HEK293 (cell line): ENCODE measurements at regions not wholly inside any gene's neighbourhood (a gene's known extent, or its start where the extent isn't known, plus 50 kb on each side); places are given as distances from the start of the nearest gene placed in this dataset.

ENCODE experiments used
- CTCF ChIA-PET: fragments of 350-600 bp; formaldehyde crosslinking; extraction: SDS; loops from one replicate; lab custom pipeline; 2021; ENCODE audit warnings: antibody characterized with exemption; lab: Yijun Ruan, JAX
- POLR2A ChIA-PET: fragments of 300-600 bp; formaldehyde crosslinking; extraction: SDS; loops from one replicate; lab custom pipeline; 2020; ENCODE audit warnings: antibody characterized with exemption, inconsistent platforms; lab: Yijun Ruan, JAX
- H3K27ac ChIP-seq: fragments of 200-500 bp; sonication (Bioruptor generic); 2 replicates; pipeline ENCODE4 v1.5.1; 2014; ENCODE audit warnings: low read depth, low read length, control low read depth, inconsistent platforms; ENCODE audit errors: extremely low read depth
- H3K36me3 ChIP-seq, 2 experiments: fragments of 200-500 bp in 1 of 2; sonication (Bioruptor generic) in 1 of 2; 1 replicate in 1 of 2; 2 replicates in 1 of 2; pipeline ENCODE4 v1.5.1; 2014 to 2017; ENCODE audit warnings: inconsistent platforms in 2 of 2, low read length in 2 of 2; ENCODE audit not compliant: control insufficient read depth in 2 of 2, insufficient read depth in 1 of 2
- H3K4me1 ChIP-seq: fragments of 200-500 bp; sonication (Bioruptor generic); 2 replicates; pipeline ENCODE4 v1.5.1; 2014; ENCODE audit warnings: mild to moderate bottlenecking, low read length, inconsistent platforms; ENCODE audit not compliant: control insufficient read depth, insufficient read depth
- H3K4me3 ChIP-seq: 2 replicates; pipeline ENCODE4 v1.5.1; 2011; ENCODE audit warnings: low read depth, mild to moderate bottlenecking, control low read depth, low read length, moderate library complexity
- H3K9me3 ChIP-seq: fragments of 200-500 bp; sonication (Bioruptor generic); 2 replicates; pipeline ENCODE4 v1.5.1; 2014; ENCODE audit warnings: low read depth, low read length, inconsistent platforms; ENCODE audit not compliant: control insufficient read depth, insufficient read depth
- EGR2 ChIP-seq: fragments of 450-650 bp; formaldehyde crosslinking; IDR thresholded peaks from 2 replicates; pipeline ENCODE4 v1.5.1; 2016; ENCODE audit warnings: low read depth, missing biosample characterization, missing genetic modification characterization
- PRDM1 ChIP-seq: fragments of 450-650 bp; formaldehyde crosslinking; IDR thresholded peaks from 2 replicates; pipeline ENCODE4; 2016; ENCODE audit warnings: missing biosample characterization, missing genetic modification characterization
- PRDM6 ChIP-seq: fragments of 450-650 bp; formaldehyde crosslinking; IDR thresholded peaks from 2 replicates; pipeline ENCODE4 v1.5.1; 2017; ENCODE audit warnings: missing biosample characterization, missing genetic modification characterization
- SCRT1 ChIP-seq: fragments of 450-650 bp; formaldehyde crosslinking; IDR thresholded peaks from 2 replicates; pipeline ENCODE4 v1.5.1; 2016; ENCODE audit warnings: missing biosample characterization, missing genetic modification characterization, borderline replicate concordance
- SP7 ChIP-seq: fragments of 450-650 bp; formaldehyde crosslinking; IDR thresholded peaks from 2 replicates; pipeline ENCODE4 v1.5.1; 2016; ENCODE audit warnings: missing biosample characterization, missing genetic modification characterization
- TCF7L2 ChIP-seq: IDR thresholded peaks from 2 replicates; pipeline ENCODE4 v1.6.1; 2011; ENCODE audit warnings: low read depth, mild to moderate bottlenecking, inconsistent platforms, low read length, moderate library complexity, borderline replicate concordance
- YY1 ChIP-seq: fragments of 450-650 bp; formaldehyde crosslinking; IDR thresholded peaks from 2 replicates; pipeline ENCODE4 v1.5.1; 2018; ENCODE audit warnings: missing biosample characterization, missing genetic modification characterization
- ZNF133 ChIP-seq: fragments of 450-650 bp; formaldehyde crosslinking; IDR thresholded peaks from 2 replicates; pipeline ENCODE4 v1.5.1; 2016; ENCODE audit warnings: missing biosample characterization, missing genetic modification characterization
- ZNF202 ChIP-seq: fragments of 450-650 bp; formaldehyde crosslinking; IDR thresholded peaks from 2 replicates; pipeline ENCODE4 v1.5.1; 2016; ENCODE audit warnings: missing biosample characterization, missing genetic modification characterization, borderline replicate concordance
- ZNF426 ChIP-seq: fragments of 450-650 bp; formaldehyde crosslinking; IDR thresholded peaks from 2 replicates; pipeline ENCODE4 v1.5.1; 2017; ENCODE audit warnings: missing biosample characterization, missing genetic modification characterization, mild to moderate bottlenecking, inconsistent platforms, moderate library complexity
- ZNF600 ChIP-seq: fragments of 450-650 bp; formaldehyde crosslinking; IDR thresholded peaks from 2 replicates; pipeline ENCODE4 v1.5.1; 2016; ENCODE audit warnings: missing biosample characterization, missing genetic modification characterization
- ZNF664 ChIP-seq: fragments of 450-650 bp; formaldehyde crosslinking; IDR thresholded peaks from 2 replicates; pipeline ENCODE4 v1.5.1; 2016; ENCODE audit warnings: missing biosample characterization, missing genetic modification characterization
- ZNF701 ChIP-seq: fragments of 450-650 bp; formaldehyde crosslinking; IDR thresholded peaks from 2 replicates; pipeline ENCODE4 v1.5.1; 2016; ENCODE audit warnings: missing biosample characterization, missing genetic modification characterization
- ZSCAN23 ChIP-seq: fragments of 450-650 bp; formaldehyde crosslinking; IDR thresholded peaks from 2 replicates; pipeline ENCODE4 v1.5.1; 2016; ENCODE audit warnings: missing biosample characterization, missing genetic modification characterization

DNA sequence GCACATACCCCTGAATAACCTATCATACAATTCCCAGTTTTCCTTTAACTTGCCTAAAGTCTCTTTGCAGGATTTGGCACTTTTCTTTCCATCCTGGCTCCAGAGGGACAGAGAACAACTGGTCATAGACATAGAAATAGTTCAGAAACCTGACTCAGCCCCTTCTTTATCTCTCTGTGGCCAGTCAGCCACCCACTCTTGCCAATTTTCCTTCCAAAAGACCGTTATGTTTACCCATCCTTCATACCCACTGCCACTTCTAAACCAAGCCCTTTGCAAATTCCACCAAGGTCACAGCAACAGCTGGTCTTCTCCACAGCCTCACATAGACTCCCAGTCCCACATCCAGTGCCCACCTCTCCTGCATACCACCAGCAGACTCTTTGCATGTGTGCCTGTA is 127.2 kb upstream of the FGGY start:
- no peaks in the 10 kb centered on the region for H3K9me3 ChIP-seq
- TF ChIP-seq SP7 (tag by site-specific recombination): no peak
- 0 out of 2 replicates have a peak, but pooled peaks have one; percentile 14 for TF ChIP-seq EGR2
- no peak for TF ChIP-seq ZNF133 (tag by site-specific recombination)
- TF ChIP-seq ZNF426 (tag by site-specific recombination): no peak
- no peak for TF ChIP-seq SCRT1
- H3K27ac ChIP-seq: no peak overlapping the region
- ChIA-PET POLR2A (no interaction called here), CTCF (interaction anchor here (0.6 kb wide), 1 partner anchor 223 kb away, joined by 3 read pairs; no protein-coding TSS in a partner anchor)
- H3K4me3 ChIP-seq: no peak overlapping the region
- no peaks in the 10 kb centered on the region for H3K36me3 ChIP-seq
- H3K4me1 ChIP-seq: no peaks in the 10 kb centered on the region

DNA sequence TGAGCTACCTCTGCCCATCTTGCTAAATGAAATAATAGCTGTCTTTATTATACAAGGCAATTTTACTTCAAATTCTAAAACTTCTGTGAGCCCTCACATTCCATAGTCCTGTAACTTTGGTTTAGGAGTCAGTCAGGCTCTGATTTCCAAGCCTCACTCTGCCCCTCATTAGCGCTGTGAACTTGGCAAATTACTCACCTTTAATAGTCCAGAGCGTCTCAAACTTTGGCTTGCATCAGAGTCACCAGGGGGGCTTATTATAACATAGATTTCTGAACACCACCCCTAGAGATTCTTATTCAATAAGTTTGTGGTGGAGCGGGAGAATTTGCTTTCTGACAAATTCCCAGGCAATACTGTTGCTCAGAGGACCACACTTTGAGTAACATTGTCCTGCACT is 126.2 kb upstream of the FGGY start:
- 0 out of 2 replicates have a peak, but pooled peaks have one; percentile 36 for TF ChIP-seq ZNF600
- TF ChIP-seq YY1 (tag by site-specific recombination): no peak
- TF ChIP-seq ZSCAN23: no peak
- no peaks in the 10 kb centered on the region for H3K4me1 ChIP-seq
- H3K27ac ChIP-seq: no peak overlapping the region
- ChIA-PET POLR2A (no interaction called here), CTCF (no interaction called here)
- no peak overlapping the region for H3K4me3 ChIP-seq
- no peaks in the 10 kb centered on the region for H3K36me3 ChIP-seq
- no peaks in the 10 kb centered on the region for H3K9me3 ChIP-seq

- H3K4me3 ChIP-seq: no peak overlapping the region
- TF ChIP-seq PRDM6 (tag by site-specific recombination) (peak; percentile 63), ZNF202 (tag by site-specific recombination) (no peak)
- CTCF ChIA-PET: no interaction called here
- H3K27ac ChIP-seq: no peak overlapping the region
- POLR2A ChIA-PET: no interaction called here
- no peaks in the 10 kb centered on the region for H3K36me3 ChIP-seq
- no peaks in the 10 kb centered on the region for H3K4me1 ChIP-seq
- H3K9me3 ChIP-seq: no peaks in the 10 kb centered on the region
These were observed 125.1 kb upstream of the FGGY start for GRCh38 chr1:59171788-59172187.

DNA sequence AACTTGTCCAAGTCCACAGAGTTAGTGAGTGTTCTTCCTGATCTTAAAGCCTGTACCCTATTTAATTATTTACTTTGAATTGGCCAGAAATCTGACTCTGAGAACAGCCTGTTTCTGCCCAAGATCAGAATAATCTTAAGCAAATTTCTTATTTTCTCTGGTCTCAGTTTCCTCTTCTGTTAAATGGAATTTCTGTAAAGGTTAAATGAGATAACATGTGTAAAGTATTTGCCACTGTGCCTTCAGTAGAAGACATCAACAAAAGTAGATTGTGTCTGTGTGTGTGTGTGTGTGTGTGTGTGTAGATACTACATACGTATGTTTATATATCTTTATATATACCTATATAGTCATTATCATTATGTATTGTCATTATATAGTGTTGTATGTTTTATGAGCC is 124.2 kb upstream of the FGGY start:
- ChIA-PET POLR2A (no interaction called here), CTCF (interaction anchor here (0.6 kb wide), 1 partner anchor 37 kb away, joined by 5 read pairs; no protein-coding TSS in a partner anchor)
- H3K27ac ChIP-seq: no peak overlapping the region
- no peak overlapping the region for H3K4me3 ChIP-seq
- TF ChIP-seq ZNF701 (no peak), ZNF664 (tag by site-specific recombination) (peak; percentile 94)
- H3K4me1 ChIP-seq: no peaks in the 10 kb centered on the region
- H3K9me3 ChIP-seq: no peaks in the 10 kb centered on the region
- no peaks in the 10 kb centered on the region for H3K36me3 ChIP-seq

DNA sequence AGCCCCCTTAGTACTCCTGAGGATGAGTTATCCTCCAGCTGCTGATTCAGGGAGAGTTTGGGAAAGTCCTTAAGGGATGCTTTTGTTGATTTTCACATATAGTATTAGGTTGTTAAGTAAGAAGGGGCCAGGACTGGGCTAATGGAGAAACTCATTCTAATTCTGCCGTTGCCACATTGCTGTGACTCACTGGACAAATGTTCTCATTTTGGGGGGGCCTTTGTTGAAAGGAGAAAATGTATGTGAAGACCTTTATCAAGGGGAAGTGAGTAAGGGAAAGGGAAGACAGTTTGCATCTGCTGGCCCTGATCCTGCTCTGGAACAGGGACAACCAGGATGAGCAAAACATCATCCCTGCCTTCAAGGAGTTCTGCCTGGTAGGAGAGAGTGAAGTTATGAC is 123.2 kb upstream of the FGGY start:
- H3K4me3 ChIP-seq: no peak overlapping the region
- TF ChIP-seq PRDM1 (tag by site-specific recombination) (peak; percentile 50), TCF7L2 (no peak)
- H3K27ac ChIP-seq: no peak overlapping the region
- ChIA-PET CTCF (interaction anchor here (0.7 kb wide), 1 partner anchor 23 kb away, joined by 3 read pairs; no protein-coding TSS in a partner anchor), POLR2A (no interaction called here)
- no peaks in the 10 kb centered on the region for H3K9me3 ChIP-seq
- no peaks in the 10 kb centered on the region for H3K36me3 ChIP-seq
- H3K4me1 ChIP-seq: no peaks in the 10 kb centered on the region
